SK-N-MC (cell line): ENCODE measurements at regions not wholly inside any gene's neighbourhood (a gene's known extent, or its start where the extent isn't known, plus 50 kb on each side); places are given as distances from the start of the nearest gene placed in this dataset.

ENCODE experiments used
- EZH2 ChIP-seq: fragments of 200-600 bp; sonication (generic); IDR thresholded peaks from one replicate; pipeline ENCODE4 v1.6.1; 2017; ENCODE audit warnings: antibody characterized with exemption
- FOXP2 ChIP-seq: optimal IDR thresholded peaks from 2 replicates; pipeline ENCODE3; 2011; ENCODE audit warnings: mild to moderate bottlenecking, moderate library complexity; ENCODE audit not compliant: insufficient read depth; ENCODE audit errors: extremely low read length, control extremely low read depth
- POLR2AphosphoS5 ChIP-seq: IDR thresholded peaks from 2 replicates; pipeline ENCODE4 v1.6.1; 2012; ENCODE audit warnings: mild to moderate bottlenecking, low read depth, low read length, borderline replicate concordance

- TF ChIP-seq EZH2 (no peak), POLR2AphosphoS5 (no peak), FOXP2 (no peak)
Observed at GRCh38 chr6:138685257-138685656, 88.3 kb upstream of the CCDC28A start.
